GM23338 (cell line): ENCODE measurements at regions not wholly inside any gene's neighbourhood (a gene's known extent, or its start where the extent isn't known, plus 50 kb on each side); places are given as distances from the start of the nearest gene placed in this dataset.

Experiments used
- ATAC-seq: fragments of 200-7000 bp; cut with Tn5 transposase; 3 replicates; pipeline ENCODE4 v1.9.1; 2020
- DNase-seq: peaks from one replicate; pipeline ENCODE4 v3.0.0-alpha.2; 2015; ENCODE audit warnings: low spot score
- H2AFZ ChIP-seq: fragments of 200-600 bp; sonication (generic); 2 replicates; pipeline ENCODE4 v1.8.0; 2016; ENCODE audit warnings: antibody characterized with exemption, mild to moderate bottlenecking, moderate library complexity
- H3F3A ChIP-seq: fragments of 200-600 bp; sonication (generic); replicated peaks from 2 replicates; pipeline ENCODE4 v1.8.0; 2017; ENCODE audit warnings: antibody characterized with exemption, mixed run types, low read depth
- H3K27ac ChIP-seq: fragments of 200-600 bp; sonication (generic); 2 replicates; pipeline ENCODE4 v1.6.1; 2016; ENCODE audit warnings: low read depth
- H3K27me3 ChIP-seq: fragments of 200-600 bp; sonication (generic); 2 replicates; pipeline ENCODE4 v1.8.0; 2016; ENCODE audit warnings: mild to moderate bottlenecking, mixed run types, moderate library complexity; ENCODE audit not compliant: insufficient read depth
- H3K36me3 ChIP-seq: fragments of 200-600 bp; sonication (generic); 2 replicates; pipeline ENCODE4 v1.8.0; 2016; ENCODE audit warnings: mild to moderate bottlenecking; ENCODE audit not compliant: insufficient read depth
- H3K4me1 ChIP-seq: fragments of 200-600 bp; sonication (generic); 2 replicates; pipeline ENCODE4 v1.8.0; 2016; ENCODE audit warnings: mild to moderate bottlenecking, moderate library complexity; ENCODE audit not compliant: insufficient read depth
- H3K4me2 ChIP-seq: fragments of 200-600 bp; sonication (generic); 2 replicates; pipeline ENCODE4 v1.7.1; 2017; ENCODE audit warnings: mixed run types
- H3K4me3 ChIP-seq: fragments of 200-600 bp; sonication (generic); 2 replicates; pipeline ENCODE4 v1.6.1; 2016; ENCODE audit warnings: mixed run types
- H3K79me2 ChIP-seq: fragments of 200-600 bp; sonication (generic); replicated peaks from 2 replicates; pipeline ENCODE4 v1.8.0; 2017; ENCODE audit warnings: mild to moderate bottlenecking; ENCODE audit not compliant: insufficient read depth
- H3K9me2 ChIP-seq: fragments of 200-600 bp; sonication (generic); 2 replicates; pipeline ENCODE4 v1.8.0; 2017; ENCODE audit not compliant: insufficient read depth
- H4K20me1 ChIP-seq: fragments of 200-600 bp; sonication (generic); replicated peaks from 2 replicates; pipeline ENCODE4 v1.8.0; 2017; ENCODE audit warnings: mild to moderate bottlenecking; ENCODE audit not compliant: insufficient read depth
- H3K27ac Mint-ChIP-seq: 2 replicates; pipeline ENCODE4 v1.8.0; 2020; ENCODE audit warnings: inconsistent platforms, mild to moderate bottlenecking, moderate library complexity, mixed read lengths
- H3K27me3 Mint-ChIP-seq: 3 replicates; pipeline ENCODE4 v1.8.0; 2022; ENCODE audit warnings: low read depth, mild to moderate bottlenecking, moderate library complexity, mixed read lengths, inconsistent platforms; ENCODE audit not compliant: insufficient read depth, poor library complexity
- H3K36me3 Mint-ChIP-seq: 3 replicates; pipeline ENCODE4 v1.8.0; 2021; ENCODE audit warnings: low read depth, mild to moderate bottlenecking, inconsistent platforms, moderate library complexity, mixed read lengths
- H3K4me1 Mint-ChIP-seq: 3 replicates; pipeline ENCODE4 v1.8.0; 2020; ENCODE audit warnings: mild to moderate bottlenecking, inconsistent platforms, mixed read lengths
- H3K4me3 Mint-ChIP-seq: 3 replicates; pipeline ENCODE4 v1.8.0; 2021; ENCODE audit warnings: moderate library complexity, mild to moderate bottlenecking, inconsistent platforms, mixed read lengths
- H3K9me3 Mint-ChIP-seq: 3 replicates; pipeline ENCODE4 v1.8.0; 2020; ENCODE audit warnings: moderate library complexity, mild to moderate bottlenecking, inconsistent platforms, mixed read lengths
- ETS1 ChIP-seq: IDR thresholded peaks from 2 replicates; pipeline ENCODE4 v1.6.1; 2016; ENCODE audit warnings: antibody characterized with exemption
- EZH2 ChIP-seq: fragments of 200-600 bp; sonication (generic); IDR thresholded peaks from one replicate; pipeline ENCODE4 v1.8.0; 2017; ENCODE audit warnings: antibody characterized with exemption, mild to moderate bottlenecking, low read depth; ENCODE audit not compliant: unreplicated experiment
- EZH2phosphoT487 ChIP-seq: fragments of 200-600 bp; sonication (generic); IDR thresholded peaks from one replicate; pipeline ENCODE4 v1.8.1; 2018; ENCODE audit warnings: antibody characterized with exemption; ENCODE audit not compliant: unreplicated experiment
- POLR2AphosphoS5 ChIP-seq: IDR thresholded peaks from 2 replicates; pipeline ENCODE4 v1.6.1; 2016; ENCODE audit warnings: antibody characterized with exemption, low read depth
- ZNF114 ChIP-seq: fragments of 250-450 bp; sonication (Bioruptor Pico); IDR thresholded peaks from 2 replicates; pipeline ENCODE4 v1.5.0; 2020; ENCODE audit warnings: mild to moderate bottlenecking, moderate library complexity
- ZNF331 ChIP-seq: fragments of 250-450 bp; sonication (Bioruptor Pico); IDR thresholded peaks from 2 replicates; pipeline ENCODE4 v1.5.0; 2020; ENCODE audit warnings: low read depth, mild to moderate bottlenecking, moderate library complexity
- ZNF462 ChIP-seq: fragments of 250-450 bp; sonication (Bioruptor Pico); IDR thresholded peaks from 2 replicates; pipeline ENCODE4 v1.5.0; 2020; ENCODE audit warnings: mild to moderate bottlenecking, moderate library complexity
- TF ChIP-seq, protein P1 (sequence below), 2 experiments: fragments of 200-600 bp in 1 of 2; sonication (generic) in 1 of 2; conservative IDR thresholded peaks; 2 replicates each; pipeline versions ENCODE4 v1.5.1 to v1.6.1; 2016 to 2017; ENCODE audit warnings: antibody characterized with exemption in 2 of 2, low read depth in 2 of 2, mild to moderate bottlenecking in 2 of 2, moderate library complexity in 1 of 2

GRCh38 chr2:78538322-78538721 is 487.2 kb upstream of the REG3G start:
- Histone ChIP-seq H3K4me2 (no peak overlapping the region), H3K9me2 (no peaks in the 10 kb centered on the region; the same call in 1 of the 2 replicates), H3K79me2 (no peaks in the 10 kb centered on the region), H3K4me1 (peaks cover 5% of the 10 kb centered on the region; the same call in 1 of the 2 replicates), H3K4me3 (no peak overlapping the region), H3K27ac (no peak overlapping the region), H3F3A (no peaks in the 10 kb centered on the region), H3K36me3 (no peaks in the 10 kb centered on the region), H4K20me1 (no peaks in the 10 kb centered on the region), H2AFZ (no peak overlapping the region), H3K27me3 (no peaks in the 10 kb centered on the region)
- DNase-seq: no peak
- Mint-ChIP-seq H3K27ac (no peak overlapping the region), H3K9me3 (peaks cover 12% of the 10 kb centered on the region; the same call in 2 of the 3 replicates), H3K27me3 (peaks cover 2% of the 10 kb centered on the region), H3K36me3 (peaks cover 4% of the 10 kb centered on the region; the same call in 2 of the 3 replicates), H3K4me1 (peaks cover 2% of the 10 kb centered on the region), H3K4me3 (no peak overlapping the region)
- no peak for TF ChIP-seq EZH2phosphoT487
- TF ChIP-seq, protein P1, sequence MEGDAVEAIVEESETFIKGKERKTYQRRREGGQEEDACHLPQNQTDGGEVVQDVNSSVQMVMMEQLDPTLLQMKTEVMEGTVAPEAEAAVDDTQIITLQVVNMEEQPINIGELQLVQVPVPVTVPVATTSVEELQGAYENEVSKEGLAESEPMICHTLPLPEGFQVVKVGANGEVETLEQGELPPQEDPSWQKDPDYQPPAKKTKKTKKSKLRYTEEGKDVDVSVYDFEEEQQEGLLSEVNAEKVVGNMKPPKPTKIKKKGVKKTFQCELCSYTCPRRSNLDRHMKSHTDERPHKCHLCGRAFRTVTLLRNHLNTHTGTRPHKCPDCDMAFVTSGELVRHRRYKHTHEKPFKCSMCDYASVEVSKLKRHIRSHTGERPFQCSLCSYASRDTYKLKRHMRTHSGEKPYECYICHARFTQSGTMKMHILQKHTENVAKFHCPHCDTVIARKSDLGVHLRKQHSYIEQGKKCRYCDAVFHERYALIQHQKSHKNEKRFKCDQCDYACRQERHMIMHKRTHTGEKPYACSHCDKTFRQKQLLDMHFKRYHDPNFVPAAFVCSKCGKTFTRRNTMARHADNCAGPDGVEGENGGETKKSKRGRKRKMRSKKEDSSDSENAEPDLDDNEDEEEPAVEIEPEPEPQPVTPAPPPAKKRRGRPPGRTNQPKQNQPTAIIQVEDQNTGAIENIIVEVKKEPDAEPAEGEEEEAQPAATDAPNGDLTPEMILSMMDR (conservative IDR thresholded peaks at IDR 0.05; ENCODE audit: low read depth in 2 of 2): no peak
- TF ChIP-seq ZNF331 (CRISPR knock-in tag): no peak
- no peak for TF ChIP-seq EZH2
- TF ChIP-seq POLR2AphosphoS5: no peak
- TF ChIP-seq ZNF462 (CRISPR knock-in tag): no peak
- TF ChIP-seq ETS1: no peak
- TF ChIP-seq ZNF114: no peak
- no peak for ATAC-seq
